GM23338 (cell line): ENCODE measurements at regions not wholly inside any gene's neighbourhood (a gene's known extent, or its start where the extent isn't known, plus 50 kb on each side); places are given as distances from the start of the nearest gene placed in this dataset.
A peak's percentile ranks its signal among the peaks of the same experiment; 100 is the strongest.

Experiments
- ATAC-seq: fragments of 200-7000 bp; cut with Tn5 transposase; 3 replicates; pipeline ENCODE4 v1.9.1; 2020
- DNase-seq: peaks from one replicate; pipeline ENCODE4 v3.0.0-alpha.2; 2015; ENCODE audit warnings: low spot score
- H2AFZ ChIP-seq: fragments of 200-600 bp; sonication (generic); 2 replicates; pipeline ENCODE4 v1.8.0; 2016; ENCODE audit warnings: antibody characterized with exemption, mild to moderate bottlenecking, moderate library complexity
- H3F3A ChIP-seq: fragments of 200-600 bp; sonication (generic); replicated peaks from 2 replicates; pipeline ENCODE4 v1.8.0; 2017; ENCODE audit warnings: antibody characterized with exemption, mixed run types, low read depth
- H3K27ac ChIP-seq: fragments of 200-600 bp; sonication (generic); 2 replicates; pipeline ENCODE4 v1.6.1; 2016; ENCODE audit warnings: low read depth
- H3K27me3 ChIP-seq: fragments of 200-600 bp; sonication (generic); 2 replicates; pipeline ENCODE4 v1.8.0; 2016; ENCODE audit warnings: mild to moderate bottlenecking, mixed run types, moderate library complexity; ENCODE audit not compliant: insufficient read depth
- H3K36me3 ChIP-seq: fragments of 200-600 bp; sonication (generic); 2 replicates; pipeline ENCODE4 v1.8.0; 2016; ENCODE audit warnings: mild to moderate bottlenecking; ENCODE audit not compliant: insufficient read depth
- H3K4me1 ChIP-seq: fragments of 200-600 bp; sonication (generic); 2 replicates; pipeline ENCODE4 v1.8.0; 2016; ENCODE audit warnings: mild to moderate bottlenecking, moderate library complexity; ENCODE audit not compliant: insufficient read depth
- H3K4me2 ChIP-seq: fragments of 200-600 bp; sonication (generic); 2 replicates; pipeline ENCODE4 v1.7.1; 2017; ENCODE audit warnings: mixed run types
- H3K4me3 ChIP-seq: fragments of 200-600 bp; sonication (generic); 2 replicates; pipeline ENCODE4 v1.6.1; 2016; ENCODE audit warnings: mixed run types
- H3K79me2 ChIP-seq: fragments of 200-600 bp; sonication (generic); replicated peaks from 2 replicates; pipeline ENCODE4 v1.8.0; 2017; ENCODE audit warnings: mild to moderate bottlenecking; ENCODE audit not compliant: insufficient read depth
- H3K9me2 ChIP-seq: fragments of 200-600 bp; sonication (generic); 2 replicates; pipeline ENCODE4 v1.8.0; 2017; ENCODE audit not compliant: insufficient read depth
- H4K20me1 ChIP-seq: fragments of 200-600 bp; sonication (generic); replicated peaks from 2 replicates; pipeline ENCODE4 v1.8.0; 2017; ENCODE audit warnings: mild to moderate bottlenecking; ENCODE audit not compliant: insufficient read depth
- H3K27ac Mint-ChIP-seq: 2 replicates; pipeline ENCODE4 v1.8.0; 2020; ENCODE audit warnings: inconsistent platforms, mild to moderate bottlenecking, moderate library complexity, mixed read lengths
- H3K27me3 Mint-ChIP-seq: 3 replicates; pipeline ENCODE4 v1.8.0; 2022; ENCODE audit warnings: low read depth, mild to moderate bottlenecking, moderate library complexity, mixed read lengths, inconsistent platforms; ENCODE audit not compliant: insufficient read depth, poor library complexity
- H3K36me3 Mint-ChIP-seq: 3 replicates; pipeline ENCODE4 v1.8.0; 2021; ENCODE audit warnings: low read depth, mild to moderate bottlenecking, inconsistent platforms, moderate library complexity, mixed read lengths
- H3K4me1 Mint-ChIP-seq: 3 replicates; pipeline ENCODE4 v1.8.0; 2020; ENCODE audit warnings: mild to moderate bottlenecking, inconsistent platforms, mixed read lengths
- H3K4me3 Mint-ChIP-seq: 3 replicates; pipeline ENCODE4 v1.8.0; 2021; ENCODE audit warnings: moderate library complexity, mild to moderate bottlenecking, inconsistent platforms, mixed read lengths
- H3K9me3 Mint-ChIP-seq: 3 replicates; pipeline ENCODE4 v1.8.0; 2020; ENCODE audit warnings: moderate library complexity, mild to moderate bottlenecking, inconsistent platforms, mixed read lengths
- CREB1 ChIP-seq: fragments of 250-450 bp; sonication (Bioruptor Pico); IDR thresholded peaks from 2 replicates; pipeline ENCODE4 v1.5.0; 2020; ENCODE audit warnings: low read depth, mild to moderate bottlenecking, moderate library complexity
- CTCF ChIP-seq, 2 experiments: fragments of 200-600 bp in 1 of 2; sonication (generic) in 1 of 2; conservative IDR thresholded peaks; 2 replicates each; pipeline versions ENCODE4 v1.5.1 to v1.6.1; 2016 to 2017; ENCODE audit warnings: antibody characterized with exemption in 2 of 2, low read depth in 2 of 2, mild to moderate bottlenecking in 2 of 2, moderate library complexity in 1 of 2
- ETS1 ChIP-seq: IDR thresholded peaks from 2 replicates; pipeline ENCODE4 v1.6.1; 2016; ENCODE audit warnings: antibody characterized with exemption
- EZH2 ChIP-seq: fragments of 200-600 bp; sonication (generic); IDR thresholded peaks from one replicate; pipeline ENCODE4 v1.8.0; 2017; ENCODE audit warnings: antibody characterized with exemption, mild to moderate bottlenecking, low read depth; ENCODE audit not compliant: unreplicated experiment
- EZH2phosphoT487 ChIP-seq: fragments of 200-600 bp; sonication (generic); IDR thresholded peaks from one replicate; pipeline ENCODE4 v1.8.1; 2018; ENCODE audit warnings: antibody characterized with exemption; ENCODE audit not compliant: unreplicated experiment
- JUNB ChIP-seq: IDR thresholded peaks from one replicate; pipeline ENCODE4 v1.6.1; 2016; ENCODE audit warnings: antibody characterized with exemption; ENCODE audit not compliant: unreplicated experiment
- NANOG ChIP-seq: IDR thresholded peaks from 2 replicates; pipeline ENCODE4 v1.6.1; 2016; ENCODE audit warnings: antibody characterized with exemption, borderline replicate concordance
- POLR2AphosphoS5 ChIP-seq: IDR thresholded peaks from 2 replicates; pipeline ENCODE4 v1.6.1; 2016; ENCODE audit warnings: antibody characterized with exemption, low read depth
- REST ChIP-seq: IDR thresholded peaks from one replicate; pipeline ENCODE4 v1.6.1; 2018; ENCODE audit warnings: antibody characterized with exemption; ENCODE audit not compliant: unreplicated experiment
- STAT1 ChIP-seq: IDR thresholded peaks from one replicate; pipeline ENCODE4 v1.6.1; 2016; ENCODE audit warnings: antibody characterized with exemption; ENCODE audit not compliant: unreplicated experiment
- ZNF114 ChIP-seq: fragments of 250-450 bp; sonication (Bioruptor Pico); IDR thresholded peaks from 2 replicates; pipeline ENCODE4 v1.5.0; 2020; ENCODE audit warnings: mild to moderate bottlenecking, moderate library complexity
- ZNF331 ChIP-seq: fragments of 250-450 bp; sonication (Bioruptor Pico); IDR thresholded peaks from 2 replicates; pipeline ENCODE4 v1.5.0; 2020; ENCODE audit warnings: low read depth, mild to moderate bottlenecking, moderate library complexity
- ZNF462 ChIP-seq: fragments of 250-450 bp; sonication (Bioruptor Pico); IDR thresholded peaks from 2 replicates; pipeline ENCODE4 v1.5.0; 2020; ENCODE audit warnings: mild to moderate bottlenecking, moderate library complexity

GRCh38 chr20:53852014-53852413, 218.4 kb downstream of the BCAS1 start:
- no peaks in the 10 kb centered on the region for H3K9me2 ChIP-seq
- peaks cover 12% of the 10 kb centered on the region for H3K9me3 Mint-ChIP-seq
- H3K36me3 Mint-ChIP-seq: peaks cover 8% of the 10 kb centered on the region; the same call in 1 of the 3 replicates
- no peaks in the 10 kb centered on the region for H3K79me2 ChIP-seq
- no peak overlapping the region for H3K4me3 ChIP-seq
- peaks cover 15% of the 10 kb centered on the region; the same call in 1 of the 2 replicates for H3K4me1 ChIP-seq
- TF ChIP-seq ZNF114 (CRISPR knock-in tag): no peak
- no peak for TF ChIP-seq CREB1 (CRISPR knock-in tag)
- no peak for TF ChIP-seq EZH2
- TF ChIP-seq CTCF (conservative IDR thresholded peaks at IDR 0.05; ENCODE audit: low read depth in 2 of 2): no peak
- no peak for TF ChIP-seq NANOG
- TF ChIP-seq POLR2AphosphoS5: no peak
- no peak for TF ChIP-seq REST
- no peak for TF ChIP-seq EZH2phosphoT487
- TF ChIP-seq ZNF462 (CRISPR knock-in tag): no peak
- no peak for TF ChIP-seq JUNB
- no peak for TF ChIP-seq ZNF331 (CRISPR knock-in tag)
- no peak for TF ChIP-seq STAT1
- TF ChIP-seq ETS1: no peak
- H2AFZ ChIP-seq: peak overlapping the region; percentile 74
- H3K27ac ChIP-seq: no peak overlapping the region
- no peak overlapping the region for H3K4me2 ChIP-seq
- ATAC-seq: no peak
- no peaks in the 10 kb centered on the region for H4K20me1 ChIP-seq
- H3K27ac Mint-ChIP-seq: no peak overlapping the region
- peaks cover 16% of the 10 kb centered on the region; the same call in 2 of the 3 replicates for H3K4me1 Mint-ChIP-seq
- peaks cover 4% of the 10 kb centered on the region for H3K27me3 Mint-ChIP-seq
- H3K4me3 Mint-ChIP-seq: no peak overlapping the region
- H3F3A ChIP-seq: no peaks in the 10 kb centered on the region
- no peaks in the 10 kb centered on the region for H3K36me3 ChIP-seq
- no peaks in the 10 kb centered on the region for H3K27me3 ChIP-seq
- no peak for DNase-seq
